ENCODE measurements at regions not wholly inside any gene's neighbourhood (a gene's known extent, or its start where the extent isn't known, plus 50 kb on each side); places are given as distances from the start of the nearest gene placed in this dataset.
"Not testable (repeated sequence)": the region's sequence is repeated elsewhere in the genome, so short reads cannot be mapped to it uniquely, and the experiment has no call there.

GRCh38 chr5:155508673-155509072 is 495.1 kb downstream of the KIF4B start:
- DNase-seq (ENCODE audit: low read depth in 2 of 2): no peak

GRCh38 chr5:155512329-155512728 is 498.8 kb downstream of the KIF4B start:
- DNase-seq (ENCODE audit: low read depth in 2 of 2): no peak

- DNase-seq (ENCODE audit: low read depth in 2 of 2): no peak
Observed at GRCh38 chr5:155514105-155514563, 500.6 kb downstream of the KIF4B start.

- DNase-seq (ENCODE audit: low read depth in 2 of 2): no peak
Observed at GRCh38 chr5:155522540-155522939, 509.0 kb downstream of the KIF4B start.

- no peak for DNase-seq (ENCODE audit: low read depth in 2 of 2)
Observed at GRCh38 chr5:155529362-155529761, 515.8 kb downstream of the KIF4B start.

GRCh38 chr5:155530046-155530445 is 516.5 kb downstream of the KIF4B start:
- no peak for DNase-seq (ENCODE audit: low read depth in 2 of 2)

GRCh38 chr5:155532621-155533311 is 519.2 kb downstream of the KIF4B start:
- no peak for DNase-seq (ENCODE audit: low read depth in 2 of 2)

GRCh38 chr5:155540000-155540595 is 526.5 kb downstream of the KIF4B start:
- DNase-seq (ENCODE audit: low read depth in 2 of 2): no peak

- DNase-seq (ENCODE audit: low read depth in 2 of 2): no peak
Observed at GRCh38 chr5:155546075-155546474, 532.5 kb downstream of the KIF4B start.

- no peak for DNase-seq (ENCODE audit: low read depth in 2 of 2)
Observed at GRCh38 chr5:155554500-155554899, 540.9 kb downstream of the KIF4B start.

GRCh38 chr5:155556222-155556621 is 542.7 kb downstream of the KIF4B start:
- DNase-seq (ENCODE audit: low read depth in 2 of 2): no peak

GRCh38 chr5:155556700-155557099 is 543.1 kb downstream of the KIF4B start:
- no peak for DNase-seq (ENCODE audit: low read depth in 2 of 2)

GRCh38 chr5:155562158-155562557 is 548.6 kb downstream of the KIF4B start:
- DNase-seq (ENCODE audit: low read depth in 2 of 2): no peak

GRCh38 chr5:155564541-155564940 is 551.0 kb downstream of the KIF4B start:
- DNase-seq (ENCODE audit: low read depth in 2 of 2): no peak

- no peak for DNase-seq (ENCODE audit: low read depth in 2 of 2)
Observed at GRCh38 chr5:155575861-155576260, 562.3 kb downstream of the KIF4B start.

- DNase-seq (ENCODE audit: low read depth in 2 of 2): not testable (repeated sequence)
Observed at GRCh38 chr5:155586808-155587207, 573.3 kb downstream of the KIF4B start.

- DNase-seq (ENCODE audit: low read depth in 2 of 2): no peak
Observed at GRCh38 chr5:155587458-155587857, 573.9 kb downstream of the KIF4B start.

- no peak for DNase-seq (ENCODE audit: low read depth in 2 of 2)
Observed at GRCh38 chr5:155591273-155591672, 577.7 kb downstream of the KIF4B start.

- no peak for DNase-seq (ENCODE audit: low read depth in 2 of 2)
Observed at GRCh38 chr5:155594270-155594669, 580.7 kb downstream of the KIF4B start.

- DNase-seq (ENCODE audit: low read depth in 2 of 2): no peak
Observed at GRCh38 chr5:155595791-155596190, 582.2 kb downstream of the KIF4B start.

- DNase-seq (ENCODE audit: low read depth in 2 of 2): no peak
Observed at GRCh38 chr5:155598552-155598951, 585.0 kb downstream of the KIF4B start.

GRCh38 chr5:155605920-155606319 is 592.4 kb downstream of the KIF4B start:
- no peak for DNase-seq (ENCODE audit: low read depth in 2 of 2)

- DNase-seq (ENCODE audit: low read depth in 2 of 2): no peak
Observed at GRCh38 chr5:155616779-155617392, 603.3 kb downstream of the KIF4B start.
